ENCODE measurements at regions not wholly inside any gene's neighbourhood (a gene's known extent, or its start where the extent isn't known, plus 50 kb on each side); places are given as distances from the start of the nearest gene placed in this dataset.

GRCh38 chr5:1634337-1634661 is 110.5 kb upstream of the LPCAT1 start:
- TF ChIP-seq CSRNP3 (CRISPR knock-in tag; IDR thresholded peaks at IDR 0.05), result no peak
- no peak for TF ChIP-seq ZNF70 (CRISPR knock-in tag; IDR thresholded peaks at IDR 0.05)
- TF ChIP-seq, protein P1, sequence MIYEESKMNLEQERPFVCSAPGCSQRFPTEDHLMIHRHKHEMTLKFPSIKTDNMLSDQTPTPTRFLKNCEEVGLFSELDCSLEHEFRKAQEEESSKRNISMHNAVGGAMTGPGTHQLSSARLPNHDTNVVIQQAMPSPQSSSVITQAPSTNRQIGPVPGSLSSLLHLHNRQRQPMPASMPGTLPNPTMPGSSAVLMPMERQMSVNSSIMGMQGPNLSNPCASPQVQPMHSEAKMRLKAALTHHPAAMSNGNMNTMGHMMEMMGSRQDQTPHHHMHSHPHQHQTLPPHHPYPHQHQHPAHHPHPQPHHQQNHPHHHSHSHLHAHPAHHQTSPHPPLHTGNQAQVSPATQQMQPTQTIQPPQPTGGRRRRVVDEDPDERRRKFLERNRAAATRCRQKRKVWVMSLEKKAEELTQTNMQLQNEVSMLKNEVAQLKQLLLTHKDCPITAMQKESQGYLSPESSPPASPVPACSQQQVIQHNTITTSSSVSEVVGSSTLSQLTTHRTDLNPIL (CRISPR knock-in tag; IDR thresholded peaks at IDR 0.05; ENCODE audit: low read depth), result no peak
